PC-3 (cell line): ENCODE measurements at regions not wholly inside any gene's neighbourhood (a gene's known extent, or its start where the extent isn't known, plus 50 kb on each side); places are given as distances from the start of the nearest gene placed in this dataset.

Experiments used
- ATAC-seq: fragments of 200-7000 bp; cut with Tn5 transposase; 2 replicates; pipeline ENCODE4 v1.9.1; 2020; ENCODE audit warnings: mild to moderate bottlenecking, moderate library complexity
- BruUV-seq: library from RNA; stranded (reverse); fragments of 400-500 nt; replicated peaks from 2 replicates; lab custom pipeline; 2021; lab: Mats Ljungman, UMichigan
- CTCF ChIA-PET: fragments of 300-600 bp; sonication (Branson Sonifier 250); formaldehyde crosslinking; loops from one replicate; lab custom pipeline; 2022; ENCODE audit warnings: antibody characterized with exemption; lab: Charles Lee
- POLR2A ChIA-PET: fragments of 300-600 bp; sonication (Branson Sonifier 250); formaldehyde crosslinking; loops from one replicate; lab custom pipeline; 2022; ENCODE audit warnings: antibody characterized with exemption; ENCODE audit not compliant: unreplicated experiment; lab: Charles Lee
- DNase-seq: peaks from one replicate; pipeline ENCODE4 v3.0.0-alpha.2; 2015
- H2AFZ ChIP-seq: fragments of 300-600 bp; sonication (generic); 2 replicates; pipeline ENCODE4 v1.6.0; 2016; ENCODE audit warnings: antibody characterized with exemption, low read length
- H3F3A ChIP-seq: fragments of 300-600 bp; sonication (generic); one replicate; pipeline ENCODE4 v1.6.0; 2017; ENCODE audit warnings: antibody characterized with exemption, low read length, control low read depth, mild to moderate bottlenecking; ENCODE audit not compliant: unreplicated experiment
- H3K27ac ChIP-seq: fragments of 300-600 bp; sonication (generic); 2 replicates; pipeline ENCODE4 v1.5.1; 2016; ENCODE audit warnings: mild to moderate bottlenecking, low read length
- H3K27me3 ChIP-seq: fragments of 300-600 bp; sonication (generic); 2 replicates; pipeline ENCODE4 v1.6.1; 2016; ENCODE audit warnings: low read length, mixed read lengths
- H3K36me3 ChIP-seq: fragments of 300-600 bp; sonication (generic); 2 replicates; pipeline ENCODE4 v1.6.1; 2016; ENCODE audit warnings: low read depth, mixed run types, low read length, mixed read lengths
- H3K4me1 ChIP-seq: fragments of 300-600 bp; sonication (generic); 2 replicates; pipeline ENCODE4 v1.5.1; 2016; ENCODE audit warnings: low read length; ENCODE audit not compliant: insufficient read depth
- H3K4me2 ChIP-seq: fragments of 300-600 bp; sonication (generic); 2 replicates; pipeline ENCODE4 v1.6.0; 2016; ENCODE audit warnings: low read length
- H3K4me3 ChIP-seq: fragments of 300-600 bp; sonication (generic); 2 replicates; pipeline ENCODE4 v1.5.1; 2016; ENCODE audit warnings: mild to moderate bottlenecking, low read length, mixed read lengths
- H3K79me2 ChIP-seq: fragments of 300-600 bp; sonication (generic); 2 replicates; pipeline ENCODE4 v1.6.1; 2017; ENCODE audit warnings: low read length, mixed read lengths
- H3K9ac ChIP-seq: fragments of 300-600 bp; sonication (generic); 2 replicates; pipeline ENCODE4 v1.6.0; 2016; ENCODE audit warnings: mild to moderate bottlenecking, low read length
- H3K9me2 ChIP-seq: fragments of 300-600 bp; sonication (generic); replicated peaks from 2 replicates; pipeline ENCODE4 v1.6.1; 2016; ENCODE audit warnings: mixed run types, low read length, mixed read lengths
- H3K9me3 ChIP-seq: fragments of 300-600 bp; sonication (generic); 2 replicates; pipeline ENCODE4 v1.6.1; 2016; ENCODE audit warnings: low read length, mixed read lengths
- H4K20me1 ChIP-seq: fragments of 300-600 bp; sonication (generic); 2 replicates; pipeline ENCODE4 v1.6.1; 2016; ENCODE audit warnings: low read length, mixed read lengths
- EZH2 ChIP-seq: fragments of 300-600 bp; sonication (generic); IDR thresholded peaks from one replicate; pipeline ENCODE4 v1.6.1; 2017; ENCODE audit warnings: antibody characterized with exemption, mild to moderate bottlenecking, low read length; ENCODE audit not compliant: unreplicated experiment
- EZH2phosphoT487 ChIP-seq: fragments of 300-600 bp; sonication (generic); IDR thresholded peaks from 2 replicates; pipeline ENCODE4 v1.6.1; 2018; ENCODE audit warnings: mild to moderate bottlenecking, antibody characterized with exemption, low read length, borderline replicate concordance
- intact Hi-C: fragments of 100-400 bp; cut with micrococcal nuclease; formaldehyde crosslinking; loops from 2 replicates; pipeline ENCODE4 v1.9.0; 2023
- TF ChIP-seq, protein P1 (sequence below): fragments of 300-600 bp; sonication (generic); conservative IDR thresholded peaks from 2 replicates; pipeline ENCODE4 v1.5.1; 2017; ENCODE audit warnings: antibody characterized with exemption, low read depth, mild to moderate bottlenecking, low read length

GRCh38 chr7:113289140-113289740 is 170.9 kb upstream of the SMIM30 start:
- intact Hi-C loops: loop anchor here (1.0 kb wide), 2 partner anchors 130 to 739 kb away; no protein-coding TSS in a partner anchor
- peak; percentile 88 for ATAC-seq
- no peak overlapping the region for H3K4me2 ChIP-seq
- H3K36me3 ChIP-seq: no peaks in the 10 kb centered on the region
- H3K9me3 ChIP-seq: no peaks in the 10 kb centered on the region
- H3F3A ChIP-seq: no peaks in the 10 kb centered on the region
- H3K27me3 ChIP-seq: no peaks in the 10 kb centered on the region
- no peak overlapping the region for H3K4me3 ChIP-seq
- DNase-seq: peak; percentile 56
- no TSS peak for BruUV-seq
- no peaks in the 10 kb centered on the region for H4K20me1 ChIP-seq
- POLR2A ChIA-PET: no interaction called here
- H3K4me1 ChIP-seq: no peaks in the 10 kb centered on the region
- H3K27ac ChIP-seq: no peak overlapping the region
- CTCF ChIA-PET: interaction anchor here (0.6 to 1.0 kb wide), 4 partner anchors 104 to 739 kb away, joined by 3 to 5 read pairs (median 4); no protein-coding TSS in a partner anchor
- no peak overlapping the region for H2AFZ ChIP-seq
- H3K9me2 ChIP-seq: no peaks in the 10 kb centered on the region
- H3K9ac ChIP-seq: no peak overlapping the region
- TF ChIP-seq EZH2: no peak
- TF ChIP-seq EZH2phosphoT487: no peak
- TF ChIP-seq, protein P1, sequence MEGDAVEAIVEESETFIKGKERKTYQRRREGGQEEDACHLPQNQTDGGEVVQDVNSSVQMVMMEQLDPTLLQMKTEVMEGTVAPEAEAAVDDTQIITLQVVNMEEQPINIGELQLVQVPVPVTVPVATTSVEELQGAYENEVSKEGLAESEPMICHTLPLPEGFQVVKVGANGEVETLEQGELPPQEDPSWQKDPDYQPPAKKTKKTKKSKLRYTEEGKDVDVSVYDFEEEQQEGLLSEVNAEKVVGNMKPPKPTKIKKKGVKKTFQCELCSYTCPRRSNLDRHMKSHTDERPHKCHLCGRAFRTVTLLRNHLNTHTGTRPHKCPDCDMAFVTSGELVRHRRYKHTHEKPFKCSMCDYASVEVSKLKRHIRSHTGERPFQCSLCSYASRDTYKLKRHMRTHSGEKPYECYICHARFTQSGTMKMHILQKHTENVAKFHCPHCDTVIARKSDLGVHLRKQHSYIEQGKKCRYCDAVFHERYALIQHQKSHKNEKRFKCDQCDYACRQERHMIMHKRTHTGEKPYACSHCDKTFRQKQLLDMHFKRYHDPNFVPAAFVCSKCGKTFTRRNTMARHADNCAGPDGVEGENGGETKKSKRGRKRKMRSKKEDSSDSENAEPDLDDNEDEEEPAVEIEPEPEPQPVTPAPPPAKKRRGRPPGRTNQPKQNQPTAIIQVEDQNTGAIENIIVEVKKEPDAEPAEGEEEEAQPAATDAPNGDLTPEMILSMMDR: peak; percentile 53
- H3K79me2 ChIP-seq: no peaks in the 10 kb centered on the region

- no peak for DNase-seq
- Histone ChIP-seq H4K20me1 (no peaks in the 10 kb centered on the region), H3K9me2 (no peaks in the 10 kb centered on the region), H3K79me2 (no peaks in the 10 kb centered on the region), H3K36me3 (no peaks in the 10 kb centered on the region), H3K4me3 (no peak overlapping the region), H3K27ac (no peak overlapping the region), H3K27me3 (no peaks in the 10 kb centered on the region), H3K4me1 (no peaks in the 10 kb centered on the region), H2AFZ (no peak overlapping the region), H3K9me3 (no peaks in the 10 kb centered on the region), H3F3A (no peaks in the 10 kb centered on the region), H3K9ac (no peak overlapping the region), H3K4me2 (no peak overlapping the region)
- BruUV-seq: no TSS peak
- POLR2A ChIA-PET: no interaction called here
- TF ChIP-seq, protein P1: no peak
- TF ChIP-seq EZH2phosphoT487 (no peak), EZH2 (no peak)
- CTCF ChIA-PET: no interaction called here
- intact Hi-C loops: no loop called here
- ATAC-seq: no peak
Measured at GRCh38 chr7:113285411-113285810, 167.1 kb upstream of the SMIM30 start.

DNA sequence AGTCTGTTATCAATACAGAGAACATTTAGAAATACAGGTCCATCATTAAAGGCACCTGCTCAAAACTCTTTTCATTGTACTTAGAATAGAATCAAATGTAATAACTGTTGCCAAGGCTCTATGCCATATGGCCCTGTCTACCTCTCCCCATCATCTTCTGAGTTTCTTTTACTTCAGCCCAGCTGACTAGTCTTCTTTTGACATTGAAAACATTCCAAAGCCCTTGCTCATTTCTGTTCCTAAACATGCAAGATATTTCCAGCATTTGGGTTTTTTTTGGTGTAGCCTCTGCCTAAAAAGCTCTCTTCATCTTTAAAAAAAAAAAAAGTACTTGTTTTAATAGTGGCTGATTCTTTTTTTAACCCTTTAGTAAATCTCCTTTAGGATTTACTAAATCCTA is 165.5 kb upstream of the SMIM30 start:
- ATAC-seq (no peak), DNase-seq (no peak)
- Histone ChIP-seq H3K27me3 (no peaks in the 10 kb centered on the region), H3K9ac (no peak overlapping the region), H3K36me3 (no peaks in the 10 kb centered on the region), H2AFZ (no peak overlapping the region), H3K4me2 (no peak overlapping the region), H3K4me3 (no peak overlapping the region), H3F3A (no peaks in the 10 kb centered on the region), H3K79me2 (no peaks in the 10 kb centered on the region), H3K9me2 (no peaks in the 10 kb centered on the region), H4K20me1 (no peaks in the 10 kb centered on the region), H3K9me3 (no peaks in the 10 kb centered on the region), H3K4me1 (no peaks in the 10 kb centered on the region), H3K27ac (no peak overlapping the region)
- BruUV-seq: no TSS peak
- POLR2A ChIA-PET: no interaction called here
- intact Hi-C loops: no loop called here
- no peak for TF ChIP-seq EZH2
- no peak for TF ChIP-seq EZH2phosphoT487
- TF ChIP-seq, protein P1: no peak
- CTCF ChIA-PET: no interaction called here
